PC-3 (cell line): ENCODE measurements at regions not wholly inside any gene's neighbourhood (a gene's known extent, or its start where the extent isn't known, plus 50 kb on each side); places are given as distances from the start of the nearest gene placed in this dataset.

ENCODE experiments used
- ATAC-seq: fragments of 200-7000 bp; cut with Tn5 transposase; 2 replicates; pipeline ENCODE4 v1.9.1; 2020; ENCODE audit warnings: mild to moderate bottlenecking, moderate library complexity
- BruUV-seq: library from RNA; stranded (reverse); fragments of 400-500 nt; replicated peaks from 2 replicates; lab custom pipeline; 2021; lab: Mats Ljungman, UMichigan
- CTCF ChIA-PET: fragments of 300-600 bp; sonication (Branson Sonifier 250); formaldehyde crosslinking; loops from one replicate; lab custom pipeline; 2022; ENCODE audit warnings: antibody characterized with exemption; lab: Charles Lee
- POLR2A ChIA-PET: fragments of 300-600 bp; sonication (Branson Sonifier 250); formaldehyde crosslinking; loops from one replicate; lab custom pipeline; 2022; ENCODE audit warnings: antibody characterized with exemption; ENCODE audit not compliant: unreplicated experiment; lab: Charles Lee
- DNase-seq: peaks from one replicate; pipeline ENCODE4 v3.0.0-alpha.2; 2015
- H2AFZ ChIP-seq: fragments of 300-600 bp; sonication (generic); 2 replicates; pipeline ENCODE4 v1.6.0; 2016; ENCODE audit warnings: antibody characterized with exemption, low read length
- H3F3A ChIP-seq: fragments of 300-600 bp; sonication (generic); one replicate; pipeline ENCODE4 v1.6.0; 2017; ENCODE audit warnings: antibody characterized with exemption, low read length, control low read depth, mild to moderate bottlenecking; ENCODE audit not compliant: unreplicated experiment
- H3K27ac ChIP-seq: fragments of 300-600 bp; sonication (generic); 2 replicates; pipeline ENCODE4 v1.5.1; 2016; ENCODE audit warnings: mild to moderate bottlenecking, low read length
- H3K27me3 ChIP-seq: fragments of 300-600 bp; sonication (generic); 2 replicates; pipeline ENCODE4 v1.6.1; 2016; ENCODE audit warnings: low read length, mixed read lengths
- H3K36me3 ChIP-seq: fragments of 300-600 bp; sonication (generic); 2 replicates; pipeline ENCODE4 v1.6.1; 2016; ENCODE audit warnings: low read depth, mixed run types, low read length, mixed read lengths
- H3K4me1 ChIP-seq: fragments of 300-600 bp; sonication (generic); 2 replicates; pipeline ENCODE4 v1.5.1; 2016; ENCODE audit warnings: low read length; ENCODE audit not compliant: insufficient read depth
- H3K4me2 ChIP-seq: fragments of 300-600 bp; sonication (generic); 2 replicates; pipeline ENCODE4 v1.6.0; 2016; ENCODE audit warnings: low read length
- H3K4me3 ChIP-seq: fragments of 300-600 bp; sonication (generic); 2 replicates; pipeline ENCODE4 v1.5.1; 2016; ENCODE audit warnings: mild to moderate bottlenecking, low read length, mixed read lengths
- H3K79me2 ChIP-seq: fragments of 300-600 bp; sonication (generic); 2 replicates; pipeline ENCODE4 v1.6.1; 2017; ENCODE audit warnings: low read length, mixed read lengths
- H3K9ac ChIP-seq: fragments of 300-600 bp; sonication (generic); 2 replicates; pipeline ENCODE4 v1.6.0; 2016; ENCODE audit warnings: mild to moderate bottlenecking, low read length
- H3K9me2 ChIP-seq: fragments of 300-600 bp; sonication (generic); replicated peaks from 2 replicates; pipeline ENCODE4 v1.6.1; 2016; ENCODE audit warnings: mixed run types, low read length, mixed read lengths
- H3K9me3 ChIP-seq: fragments of 300-600 bp; sonication (generic); 2 replicates; pipeline ENCODE4 v1.6.1; 2016; ENCODE audit warnings: low read length, mixed read lengths
- H4K20me1 ChIP-seq: fragments of 300-600 bp; sonication (generic); 2 replicates; pipeline ENCODE4 v1.6.1; 2016; ENCODE audit warnings: low read length, mixed read lengths
- CTCF ChIP-seq: fragments of 300-600 bp; sonication (generic); conservative IDR thresholded peaks from 2 replicates; pipeline ENCODE4 v1.5.1; 2017; ENCODE audit warnings: antibody characterized with exemption, low read depth, mild to moderate bottlenecking, low read length
- EZH2 ChIP-seq: fragments of 300-600 bp; sonication (generic); IDR thresholded peaks from one replicate; pipeline ENCODE4 v1.6.1; 2017; ENCODE audit warnings: antibody characterized with exemption, mild to moderate bottlenecking, low read length; ENCODE audit not compliant: unreplicated experiment
- EZH2phosphoT487 ChIP-seq: fragments of 300-600 bp; sonication (generic); IDR thresholded peaks from 2 replicates; pipeline ENCODE4 v1.6.1; 2018; ENCODE audit warnings: mild to moderate bottlenecking, antibody characterized with exemption, low read length, borderline replicate concordance
- intact Hi-C: fragments of 100-400 bp; cut with micrococcal nuclease; formaldehyde crosslinking; loops from 2 replicates; pipeline ENCODE4 v1.9.0; 2023

DNA sequence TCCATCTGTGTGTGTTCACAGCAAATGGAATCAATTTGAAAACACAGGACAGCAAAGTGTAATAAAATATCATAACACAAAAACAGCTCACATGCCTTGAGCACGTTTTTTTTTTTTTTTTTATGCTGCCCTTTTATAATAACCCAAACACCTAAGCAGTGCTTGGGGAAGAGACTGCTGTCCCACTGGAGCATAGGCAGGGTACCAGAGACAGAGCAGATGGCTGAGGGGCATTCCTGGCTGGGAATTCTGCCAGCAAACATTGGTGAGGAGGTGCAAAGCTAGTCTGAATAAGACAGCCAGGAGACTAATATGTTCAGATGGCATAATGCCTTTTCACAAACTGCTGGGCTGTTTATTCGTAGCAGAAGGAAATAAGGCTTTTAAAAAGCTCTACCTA lies 58.1 kb upstream of the SV2C start:
- Histone ChIP-seq H4K20me1 (no peaks in the 10 kb centered on the region), H3K4me1 (no peaks in the 10 kb centered on the region), H3K79me2 (no peaks in the 10 kb centered on the region), H3K9me3 (no peaks in the 10 kb centered on the region), H3K27ac (no peak overlapping the region), H3K27me3 (peaks cover 15% of the 10 kb centered on the region; the same call in 1 of the 2 replicates), H3K9me2 (no peaks in the 10 kb centered on the region), H3K36me3 (no peaks in the 10 kb centered on the region), H3K4me3 (no peak overlapping the region), H2AFZ (no peak overlapping the region), H3F3A (no peaks in the 10 kb centered on the region), H3K9ac (no peak overlapping the region), H3K4me2 (no peak overlapping the region)
- ATAC-seq (no peak), DNase-seq (no peak)
- intact Hi-C loops, result no loop called here
- no peak for TF ChIP-seq CTCF
- no peak for TF ChIP-seq EZH2phosphoT487
- TF ChIP-seq EZH2, result no peak
- BruUV-seq, result no TSS peak
- ChIA-PET POLR2A (no interaction called here), CTCF (no interaction called here)

- H3K79me2 ChIP-seq, result no peaks in the 10 kb centered on the region
- DNase-seq, result no peak
- TF ChIP-seq CTCF (no peak), EZH2 (no peak), EZH2phosphoT487 (no peak)
- H3K9ac ChIP-seq, result no peak overlapping the region
- no peak overlapping the region for H3K4me3 ChIP-seq
- no peaks in the 10 kb centered on the region for H3K36me3 ChIP-seq
- BruUV-seq, result no TSS peak
- intact Hi-C loops, result no loop called here
- H3K4me2 ChIP-seq, result no peak overlapping the region
- no peak overlapping the region for H2AFZ ChIP-seq
- POLR2A ChIA-PET, result no interaction called here
- no peaks in the 10 kb centered on the region for H4K20me1 ChIP-seq
- peaks cover 36% of the 10 kb centered on the region for H3K27me3 ChIP-seq
- H3K27ac ChIP-seq, result no peak overlapping the region
- no peaks in the 10 kb centered on the region for H3K9me3 ChIP-seq
- ATAC-seq, result no peak
- H3K9me2 ChIP-seq, result no peaks in the 10 kb centered on the region
- H3K4me1 ChIP-seq, result no peaks in the 10 kb centered on the region
- H3F3A ChIP-seq, result no peaks in the 10 kb centered on the region
- CTCF ChIA-PET, result no interaction called here
These were observed 60.6 kb upstream of the SV2C start for GRCh38 chr5:76022611-76023010.

- ChIA-PET CTCF (no interaction called here), POLR2A (no interaction called here)
- no peak for TF ChIP-seq CTCF
- TF ChIP-seq EZH2phosphoT487, result no peak
- Histone ChIP-seq H3K9ac (no peak overlapping the region), H3K9me2 (no peaks in the 10 kb centered on the region), H3K79me2 (no peaks in the 10 kb centered on the region), H3F3A (no peaks in the 10 kb centered on the region), H3K36me3 (no peaks in the 10 kb centered on the region), H2AFZ (no peak overlapping the region), H3K4me2 (no peak overlapping the region), H3K9me3 (no peaks in the 10 kb centered on the region), H4K20me1 (no peaks in the 10 kb centered on the region), H3K4me1 (no peaks in the 10 kb centered on the region), H3K27ac (no peak overlapping the region), H3K27me3 (peaks cover 37% of the 10 kb centered on the region), H3K4me3 (no peak overlapping the region)
- ATAC-seq (no peak), DNase-seq (no peak)
- no TSS peak for BruUV-seq
- intact Hi-C loops, result no loop called here
These were observed 61.1 kb upstream of the SV2C start for GRCh38 chr5:76021936-76022584.
